LNCaP clone FGC (cell line): ENCODE measurements at regions not wholly inside any gene's neighbourhood (a gene's known extent, or its start where the extent isn't known, plus 50 kb on each side); places are given as distances from the start of the nearest gene placed in this dataset.

Experiments used
- DNase-seq: peaks from one replicate; pipeline ENCODE4 v3.0.0-alpha.2; 2011; ENCODE audit warnings: low read depth
- H3K4me3 ChIP-seq: 2 replicates; pipeline ENCODE4 v1.5.1; 2011; ENCODE audit warnings: mild to moderate bottlenecking, low read depth, low read length, control low read depth
- CTCF ChIP-seq: IDR thresholded peaks from 2 replicates; pipeline ENCODE4 v1.5.1; 2012; ENCODE audit warnings: mild to moderate bottlenecking; ENCODE audit not compliant: control insufficient read depth, insufficient read depth; ENCODE audit errors: extremely low read depth

GRCh38 chr3:81003817-81004216 lies 757.6 kb downstream of the GBE1 start:
- TF ChIP-seq CTCF, result no peak
- no peak for DNase-seq
- H3K4me3 ChIP-seq, result no peak overlapping the region

DNA sequence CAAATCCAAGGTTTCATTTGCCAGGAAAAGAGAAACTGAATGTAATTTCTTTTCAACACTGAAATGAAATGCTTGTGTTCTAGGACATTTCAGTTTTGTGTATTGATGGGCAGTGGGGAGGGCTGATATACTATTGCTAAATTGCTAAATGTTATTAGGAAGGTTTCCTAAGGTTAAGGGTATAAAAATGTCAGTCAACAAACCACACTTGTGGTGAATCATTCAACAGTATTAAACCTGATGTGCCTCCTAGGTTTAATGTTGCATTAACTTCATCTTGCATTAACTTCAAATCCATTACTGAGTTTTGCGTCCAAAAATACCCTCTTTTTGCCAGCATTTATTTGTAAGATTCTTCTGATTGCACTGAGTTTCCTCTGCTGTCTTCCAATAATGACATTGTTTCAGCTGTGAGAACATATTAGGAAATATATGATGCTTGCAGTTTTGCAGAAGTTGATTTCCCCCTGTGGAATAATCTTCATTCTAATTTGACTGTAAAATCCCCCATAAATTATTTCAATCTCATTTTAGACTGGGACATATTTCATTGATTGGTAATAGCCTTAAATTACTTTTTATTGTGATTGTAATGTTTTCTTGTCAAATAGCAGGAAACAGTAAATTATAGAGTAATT lies 758.3 kb downstream of the GBE1 start:
- no peak for DNase-seq
- TF ChIP-seq CTCF, result no peak
- H3K4me3 ChIP-seq, result no peak overlapping the region

- no peak overlapping the region for H3K4me3 ChIP-seq
- TF ChIP-seq CTCF, result no peak
- DNase-seq, result no peak
Measured at GRCh38 chr3:80999481-80999880, 762.0 kb downstream of the GBE1 start.

- no peak for TF ChIP-seq CTCF
- no peak overlapping the region for H3K4me3 ChIP-seq
- DNase-seq, result no peak
Measured at GRCh38 chr3:80998022-80998421, 763.4 kb downstream of the GBE1 start.

GRCh38 chr3:80997622-80998021 lies 763.8 kb downstream of the GBE1 start:
- H3K4me3 ChIP-seq, result no peak overlapping the region
- no peak for DNase-seq
- no peak for TF ChIP-seq CTCF

DNA sequence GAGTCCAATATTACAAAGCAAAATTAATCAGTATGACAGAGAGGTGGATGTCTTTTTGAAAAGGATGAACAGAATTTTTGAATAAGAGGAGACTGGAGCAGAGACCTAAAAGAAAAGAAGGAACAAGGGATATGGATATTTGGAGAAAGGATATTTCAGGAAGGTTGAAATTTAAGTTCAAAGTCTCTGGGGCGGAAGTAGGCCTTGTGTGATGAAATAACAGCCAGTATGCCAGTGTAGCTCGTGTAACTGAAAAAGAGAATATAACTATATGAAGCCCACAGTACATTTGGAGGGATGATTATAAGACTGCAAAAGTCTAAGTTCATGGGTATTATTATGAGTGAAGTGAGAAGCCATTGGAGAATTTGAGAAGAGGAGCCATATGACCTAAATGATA lies 766.7 kb downstream of the GBE1 start:
- DNase-seq, result no peak
- H3K4me3 ChIP-seq, result no peak overlapping the region
- TF ChIP-seq CTCF, result no peak

DNA sequence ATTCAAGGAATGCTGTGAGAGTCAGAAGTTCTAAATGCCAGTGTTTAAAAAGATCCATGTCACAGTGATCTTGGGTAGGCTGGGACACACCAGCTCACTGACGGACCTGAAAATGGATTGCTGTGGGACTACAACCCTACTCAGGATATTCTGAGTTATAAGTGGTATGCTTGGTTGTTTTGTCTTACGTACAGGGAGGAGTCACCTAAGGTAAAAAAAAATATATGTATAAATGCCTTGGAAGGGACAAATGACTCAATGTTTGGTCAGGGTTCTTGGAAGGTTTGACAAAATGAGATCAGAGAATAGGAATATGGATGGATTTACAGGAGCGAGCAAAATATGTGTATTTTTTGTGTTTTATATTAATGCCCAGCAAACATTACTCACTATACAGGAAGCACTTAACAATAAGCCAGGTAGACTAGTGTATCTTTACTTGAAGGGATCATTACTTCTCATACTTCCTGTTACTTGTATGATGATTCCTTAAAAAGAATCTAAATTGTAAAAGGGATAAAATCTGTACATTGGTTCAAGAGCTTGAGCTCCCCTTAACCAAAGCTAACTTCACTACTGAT lies 767.3 kb downstream of the GBE1 start:
- TF ChIP-seq CTCF, result no peak
- H3K4me3 ChIP-seq, result no peak overlapping the region
- DNase-seq, result no peak
